Activated naive CD4-positive, alpha-beta T cell treated with anti-CD3 and anti-CD28 coated beads, Interleukin-2, amount 50 U/mL, for 72 hours (primary cell): ENCODE measurements at regions not wholly inside any gene's neighbourhood (a gene's known extent, or its start where the extent isn't known, plus 50 kb on each side); places are given as distances from the start of the nearest gene placed in this dataset.
"Not testable (repeated sequence)": the region's sequence is repeated elsewhere in the genome, so short reads cannot be mapped to it uniquely, and the experiment has no call there.

Experiments used
- ATAC-seq, 2 donors: fragments of 150-1000 bp; cut with Tn5 transposase; 2 replicates each; pipeline ENCODE4 v1.10.0; 2021; ENCODE audit warnings: mild to moderate bottlenecking in 2 of 2, moderate library complexity in 2 of 2
- DNase-seq, 2 donors: peaks; one replicate each; pipeline ENCODE4 v3.0.0; 2021 to 2022; ENCODE audit warnings: low spot score in 2 of 2
- H3K27ac Mint-ChIP-seq, 2 donors: one replicate each; pipeline ENCODE4 v1.8.0; 2022; ENCODE audit warnings: mild to moderate bottlenecking in 2 of 2, mixed read lengths in 2 of 2
- H3K36me3 Mint-ChIP-seq, 2 donors: one replicate each; pipeline ENCODE4 v1.8.0; 2022; ENCODE audit warnings: mixed read lengths in 2 of 2
- H3K9me3 Mint-ChIP-seq, 2 donors: one replicate each; pipeline ENCODE4 v1.8.0; 2022; ENCODE audit warnings: mixed read lengths in 2 of 2

DNA sequence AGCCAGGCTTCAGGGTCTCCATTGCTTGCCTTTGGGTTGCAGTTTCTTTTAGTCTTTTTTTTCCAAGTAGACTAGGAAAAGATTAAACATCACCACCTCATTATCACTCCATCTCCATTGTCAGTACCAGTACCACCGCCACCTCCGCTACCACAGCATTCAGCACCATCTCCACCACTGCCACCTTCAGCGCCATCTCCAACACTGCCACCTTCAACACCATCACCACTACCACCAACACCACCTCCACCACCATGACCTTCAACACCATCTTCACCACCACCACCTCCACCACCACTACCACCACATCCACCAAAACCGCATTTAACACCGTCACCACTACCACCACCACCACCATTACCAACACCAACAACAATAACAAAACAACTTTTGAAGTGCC lies 141.5 kb upstream of the MPHOSPH6 start:
- Mint-ChIP-seq H3K27ac (no peak overlapping the region), H3K9me3 (peaks cover 4 to 7% of the 10 kb centered on the region in 2 donors), H3K36me3 (no peaks in the 10 kb centered on the region)
- no peak for DNase-seq
- ATAC-seq, result no peak

GRCh38 chr16:82302042-82302727 lies 132.2 kb upstream of the MPHOSPH6 start:
- DNase-seq (no peak), ATAC-seq (no peak)
- Mint-ChIP-seq H3K36me3 (no peaks in the 10 kb centered on the region), H3K27ac (no peak overlapping the region), H3K9me3 (no peaks in the 10 kb centered on the region)

GRCh38 chr16:82301146-82301755 lies 131.2 kb upstream of the MPHOSPH6 start:
- Mint-ChIP-seq H3K9me3 (no peaks in the 10 kb centered on the region), H3K27ac (no peak overlapping the region), H3K36me3 (no peaks in the 10 kb centered on the region)
- no peak for DNase-seq
- peak; percentile 51 to 54 for ATAC-seq

GRCh38 chr16:82300374-82300951 lies 130.4 kb upstream of the MPHOSPH6 start:
- no peaks in the 10 kb centered on the region for H3K36me3 Mint-ChIP-seq
- no peaks in the 10 kb centered on the region for H3K9me3 Mint-ChIP-seq
- ATAC-seq (peak; percentile 34 to 57), DNase-seq (no peak)
- H3K27ac Mint-ChIP-seq, result no peak overlapping the region

DNA sequence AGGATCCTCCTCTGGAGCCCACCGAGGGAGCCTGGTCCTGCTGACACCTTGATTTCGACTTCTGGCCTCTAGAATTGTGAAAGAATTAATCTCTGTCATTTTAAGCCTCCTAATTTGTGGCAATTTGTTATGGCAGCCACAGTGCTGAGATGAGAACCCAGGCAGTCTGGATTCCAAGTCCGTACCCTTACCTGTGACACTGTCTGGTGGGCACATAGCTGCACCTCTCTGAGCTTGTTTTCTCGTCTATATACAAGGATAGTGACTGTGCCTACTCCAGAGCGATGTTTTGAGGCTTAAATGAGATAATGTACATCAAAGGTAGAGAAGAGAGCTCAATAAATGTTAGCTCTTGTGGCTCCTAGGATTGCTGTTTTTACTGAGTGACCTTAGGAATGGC lies 128.4 kb upstream of the MPHOSPH6 start:
- H3K36me3 Mint-ChIP-seq, result no peaks in the 10 kb centered on the region
- no peak overlapping the region for H3K27ac Mint-ChIP-seq
- DNase-seq (no peak), ATAC-seq (peak; percentile 46 to 73)
- H3K9me3 Mint-ChIP-seq, result no peaks in the 10 kb centered on the region

- no peaks in the 10 kb centered on the region for H3K36me3 Mint-ChIP-seq
- no peaks in the 10 kb centered on the region for H3K9me3 Mint-ChIP-seq
- DNase-seq (no peak), ATAC-seq (no peak)
- no peak overlapping the region for H3K27ac Mint-ChIP-seq
Observed at GRCh38 chr16:82295290-82296201, 125.5 kb upstream of the MPHOSPH6 start.

GRCh38 chr16:82293671-82294070 lies 123.6 kb upstream of the MPHOSPH6 start:
- Mint-ChIP-seq H3K36me3 (no peaks in the 10 kb centered on the region), H3K9me3 (no peaks in the 10 kb centered on the region), H3K27ac (no peak overlapping the region)
- no peak for DNase-seq
- ATAC-seq, result no peak

DNA sequence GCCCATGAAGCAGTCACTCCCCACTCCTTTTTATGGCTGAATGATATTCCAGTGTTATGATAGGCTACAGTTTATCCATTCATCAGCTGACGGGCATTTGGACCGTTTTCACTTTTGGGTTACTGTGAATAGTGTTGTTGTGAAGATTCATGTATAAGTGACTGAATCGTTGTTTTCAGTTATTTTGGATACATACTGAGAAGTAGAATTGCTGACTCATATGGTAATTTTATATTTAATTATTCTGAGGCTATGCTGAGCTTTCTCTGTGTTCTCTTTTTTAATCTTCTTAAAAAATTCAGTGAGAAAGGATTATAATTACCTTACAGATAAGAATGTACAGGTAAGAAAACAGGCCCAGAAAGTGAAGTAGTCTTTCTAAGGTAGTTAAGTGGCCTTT lies 117.9 kb upstream of the MPHOSPH6 start:
- Mint-ChIP-seq H3K27ac (no peak overlapping the region), H3K36me3 (no peaks in the 10 kb centered on the region), H3K9me3 (no peaks in the 10 kb centered on the region)
- ATAC-seq (no peak), DNase-seq (no peak)

DNA sequence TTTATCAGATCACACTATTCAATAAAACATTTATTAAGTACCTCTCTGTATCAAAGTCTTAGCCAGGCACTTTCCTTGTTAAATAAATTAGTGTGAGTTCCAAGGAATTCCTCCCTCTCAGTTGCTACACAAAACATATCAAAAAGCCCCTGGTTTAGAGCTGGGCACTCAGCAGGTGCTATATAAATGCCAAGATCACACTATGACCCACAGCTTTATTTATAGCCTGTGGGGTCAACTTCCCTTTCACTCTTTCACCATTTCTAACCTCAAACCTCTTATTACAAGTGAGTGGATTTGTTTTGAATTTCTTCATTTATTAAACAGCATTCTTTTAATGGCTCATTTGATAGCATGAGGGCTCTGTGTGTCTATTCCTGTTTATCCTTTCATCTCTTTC lies 112.6 kb upstream of the MPHOSPH6 start:
- Mint-ChIP-seq H3K9me3 (no peaks in the 10 kb centered on the region), H3K36me3 (no peaks in the 10 kb centered on the region), H3K27ac (no peak overlapping the region)
- no peak for ATAC-seq
- DNase-seq, result no peak

GRCh38 chr16:82281544-82281943 lies 111.5 kb upstream of the MPHOSPH6 start:
- no peaks in the 10 kb centered on the region for H3K36me3 Mint-ChIP-seq

GRCh38 chr16:82280867-82281266 lies 110.8 kb upstream of the MPHOSPH6 start:
- no peak for ATAC-seq
- Mint-ChIP-seq H3K36me3 (no peaks in the 10 kb centered on the region), H3K9me3 (no peaks in the 10 kb centered on the region), H3K27ac (no peak overlapping the region)
- no peak for DNase-seq

More at GRCh38 chr16:82281544-82281943, 111.5 kb upstream of the MPHOSPH6 start:
- ATAC-seq (no peak), DNase-seq (no peak)
- H3K9me3 Mint-ChIP-seq, result no peaks in the 10 kb centered on the region
- no peak overlapping the region for H3K27ac Mint-ChIP-seq

DNA sequence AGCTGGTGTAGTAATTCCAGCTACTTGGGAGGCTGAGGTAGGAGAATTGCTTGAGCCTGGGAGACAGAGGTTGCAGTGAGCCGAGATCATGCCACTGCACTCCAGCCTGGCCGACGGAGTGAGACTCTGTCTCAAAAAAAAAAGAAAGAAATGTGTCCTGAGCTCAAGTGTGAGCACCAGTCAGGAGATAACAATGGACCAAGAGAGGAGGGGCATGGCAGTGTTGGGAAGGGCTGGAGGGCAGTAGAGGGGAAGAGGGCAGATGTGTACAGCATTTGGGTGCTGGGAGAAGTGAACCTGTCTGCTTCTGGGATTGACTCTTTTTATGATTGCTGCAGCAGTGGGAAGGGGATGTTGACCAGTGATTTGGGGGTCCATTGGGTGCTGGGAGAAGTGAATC lies 105.3 kb upstream of the MPHOSPH6 start:
- not testable (repeated sequence) for ATAC-seq, H3K9me3 Mint-ChIP-seq, H3K36me3 Mint-ChIP-seq, H3K27ac Mint-ChIP-seq, DNase-seq

DNA sequence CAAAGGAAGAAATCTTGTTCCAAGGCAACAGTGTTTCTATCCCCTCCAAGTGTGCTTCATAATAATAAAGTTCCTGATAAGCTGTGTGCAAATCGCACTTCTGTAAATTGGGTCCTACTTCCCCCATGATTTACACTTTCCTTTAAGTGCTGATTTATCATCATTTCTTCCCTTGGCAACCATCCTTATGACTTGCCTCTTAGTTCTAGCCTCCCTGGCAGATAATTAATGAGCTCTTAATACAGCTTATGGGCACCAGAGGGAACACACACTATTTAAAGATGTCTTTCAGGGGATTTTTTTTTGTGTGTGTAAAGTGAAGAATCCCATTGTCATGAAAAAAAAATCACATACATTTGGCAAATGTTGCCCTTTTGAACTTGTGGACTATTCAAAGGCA lies 101.6 kb upstream of the MPHOSPH6 start:
- no peak for DNase-seq
- no peaks in the 10 kb centered on the region for H3K9me3 Mint-ChIP-seq

GRCh38 chr16:82267675-82268074 lies 97.7 kb upstream of the MPHOSPH6 start:
- not testable (repeated sequence) for ATAC-seq, H3K36me3 Mint-ChIP-seq, H3K27ac Mint-ChIP-seq, DNase-seq, H3K9me3 Mint-ChIP-seq

More for the DNA sequence above, 101.6 kb upstream of the MPHOSPH6 start:
- ATAC-seq, result no peak
- Mint-ChIP-seq H3K27ac (no peak overlapping the region), H3K36me3 (no peaks in the 10 kb centered on the region)

- ATAC-seq, result no peak
- DNase-seq, result no peak
- Mint-ChIP-seq H3K36me3 (peaks cover 2 to 4% of the 10 kb centered on the region in 2 donors), H3K9me3 (peaks cover 2 to 6% of the 10 kb centered on the region in 2 donors), H3K27ac (no peak overlapping the region)
Observed at GRCh38 chr16:82265809-82266208, 95.8 kb upstream of the MPHOSPH6 start.

DNA sequence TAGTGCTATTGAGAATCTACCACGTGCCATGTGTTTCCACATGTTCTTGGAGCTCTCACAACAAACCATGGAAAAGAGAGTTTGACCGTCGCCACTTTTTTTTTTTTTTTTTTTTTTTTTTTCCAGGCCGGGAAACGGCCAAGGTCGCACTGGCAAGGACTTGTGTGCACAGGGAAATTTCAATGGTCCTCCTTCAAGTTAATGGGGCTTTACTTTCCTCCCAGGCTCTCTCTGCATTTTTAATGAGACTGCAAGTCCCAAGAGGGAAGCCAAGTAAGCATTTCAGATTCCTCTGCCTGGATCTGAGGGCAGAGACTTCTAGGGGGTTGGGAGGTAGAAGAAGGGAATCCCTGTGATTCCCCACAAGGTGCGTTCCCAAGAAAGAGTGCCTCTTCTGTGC lies 94.7 kb upstream of the MPHOSPH6 start:
- Mint-ChIP-seq H3K36me3 (peaks cover 10 to 12% of the 10 kb centered on the region in 2 donors), H3K27ac (peak overlapping the region in 1 of 2 donors; percentile 80), H3K9me3 (peaks cover 11 to 16% of the 10 kb centered on the region in 2 donors)
- DNase-seq (no peak), ATAC-seq (no peak)
